ENCODE measurements at regions not wholly inside any gene's neighbourhood (a gene's known extent, or its start where the extent isn't known, plus 50 kb on each side); places are given as distances from the start of the nearest gene placed in this dataset.

DNA sequence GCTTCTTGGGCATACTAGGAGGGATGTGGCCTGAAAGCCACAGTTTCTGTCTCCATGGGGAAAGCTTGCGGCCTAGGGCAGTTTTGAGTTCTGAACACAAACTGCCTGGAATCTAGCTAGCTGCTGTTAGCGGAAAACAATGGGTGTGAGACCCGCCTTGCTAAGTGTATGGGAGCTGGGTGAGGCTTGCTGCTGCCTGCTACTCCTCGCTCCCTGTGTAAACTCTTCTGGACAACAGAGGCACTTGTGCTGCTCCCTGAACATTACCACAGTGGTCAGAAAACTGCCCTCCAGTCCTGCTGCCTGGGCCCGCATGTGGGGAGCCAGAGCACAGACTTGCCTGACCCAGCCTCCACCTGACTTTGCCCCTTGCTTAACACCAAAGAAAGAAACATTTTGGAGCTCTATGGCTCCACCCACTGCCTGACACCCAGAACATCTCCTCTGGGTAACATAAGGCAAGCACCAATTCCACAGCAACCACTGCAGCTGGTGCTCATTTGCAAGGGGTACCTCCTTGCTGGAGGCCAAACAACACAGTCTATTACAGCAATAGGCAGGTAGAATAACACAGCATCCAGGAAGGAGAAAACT lies 766.3 kb upstream of the RAG2 start:
- TF ChIP-seq, protein P1, sequence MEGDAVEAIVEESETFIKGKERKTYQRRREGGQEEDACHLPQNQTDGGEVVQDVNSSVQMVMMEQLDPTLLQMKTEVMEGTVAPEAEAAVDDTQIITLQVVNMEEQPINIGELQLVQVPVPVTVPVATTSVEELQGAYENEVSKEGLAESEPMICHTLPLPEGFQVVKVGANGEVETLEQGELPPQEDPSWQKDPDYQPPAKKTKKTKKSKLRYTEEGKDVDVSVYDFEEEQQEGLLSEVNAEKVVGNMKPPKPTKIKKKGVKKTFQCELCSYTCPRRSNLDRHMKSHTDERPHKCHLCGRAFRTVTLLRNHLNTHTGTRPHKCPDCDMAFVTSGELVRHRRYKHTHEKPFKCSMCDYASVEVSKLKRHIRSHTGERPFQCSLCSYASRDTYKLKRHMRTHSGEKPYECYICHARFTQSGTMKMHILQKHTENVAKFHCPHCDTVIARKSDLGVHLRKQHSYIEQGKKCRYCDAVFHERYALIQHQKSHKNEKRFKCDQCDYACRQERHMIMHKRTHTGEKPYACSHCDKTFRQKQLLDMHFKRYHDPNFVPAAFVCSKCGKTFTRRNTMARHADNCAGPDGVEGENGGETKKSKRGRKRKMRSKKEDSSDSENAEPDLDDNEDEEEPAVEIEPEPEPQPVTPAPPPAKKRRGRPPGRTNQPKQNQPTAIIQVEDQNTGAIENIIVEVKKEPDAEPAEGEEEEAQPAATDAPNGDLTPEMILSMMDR (IDR thresholded peaks at IDR 0.05) = no peak
- no peak for DNase-seq (ENCODE audit: low spot score)
- Histone ChIP-seq H3K4me3 (no peak overlapping the region), H3K27ac (no peak overlapping the region)

DNA sequence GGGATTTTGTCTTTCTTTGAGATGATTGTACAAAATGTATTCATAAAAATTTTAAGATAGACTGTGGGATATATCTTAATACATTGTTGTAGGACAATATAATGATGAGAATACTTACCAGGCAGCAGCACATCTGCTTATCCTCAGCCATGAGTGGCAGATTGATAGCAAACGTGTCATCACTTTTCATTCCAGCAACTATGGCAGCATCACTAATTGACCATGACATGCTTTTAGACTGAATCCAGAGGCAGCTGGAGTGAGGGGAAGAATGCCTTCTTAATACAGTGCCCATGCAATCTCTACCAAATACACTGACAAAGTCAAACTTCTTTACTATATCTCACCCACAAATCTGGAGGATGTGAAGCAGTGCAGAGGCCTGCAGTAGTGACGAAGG lies 755.2 kb upstream of the RAG2 start:
- no peak for DNase-seq (ENCODE audit: low spot score)
- H3K4me3 ChIP-seq = no peak overlapping the region
- TF ChIP-seq, protein P1 (IDR thresholded peaks at IDR 0.05) = no peak
- no peak overlapping the region for H3K27ac ChIP-seq

DNA sequence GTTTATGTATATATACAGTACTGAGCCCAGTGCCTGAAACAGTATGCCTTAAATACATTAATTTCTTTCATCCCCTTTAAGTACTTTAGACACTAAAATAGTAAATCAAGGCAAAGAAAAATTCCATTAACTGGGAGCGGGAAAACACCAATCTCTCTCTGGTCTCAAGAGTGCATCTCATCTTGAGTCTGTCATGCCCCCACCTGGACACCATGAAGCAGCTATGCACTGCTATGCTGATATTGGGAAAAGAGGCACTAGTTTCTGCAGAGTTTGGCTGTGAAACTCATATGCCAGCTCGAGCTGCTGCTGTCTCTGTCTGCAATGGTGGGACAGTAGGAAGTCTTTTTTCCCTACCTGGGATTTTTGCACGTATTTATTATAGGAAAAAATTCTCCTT lies 754.4 kb upstream of the RAG2 start:
- DNase-seq (ENCODE audit: low spot score) = no peak
- TF ChIP-seq, protein P1 (IDR thresholded peaks at IDR 0.05) = no peak
- Histone ChIP-seq H3K4me3 (no peak overlapping the region), H3K27ac (no peak overlapping the region)

DNA sequence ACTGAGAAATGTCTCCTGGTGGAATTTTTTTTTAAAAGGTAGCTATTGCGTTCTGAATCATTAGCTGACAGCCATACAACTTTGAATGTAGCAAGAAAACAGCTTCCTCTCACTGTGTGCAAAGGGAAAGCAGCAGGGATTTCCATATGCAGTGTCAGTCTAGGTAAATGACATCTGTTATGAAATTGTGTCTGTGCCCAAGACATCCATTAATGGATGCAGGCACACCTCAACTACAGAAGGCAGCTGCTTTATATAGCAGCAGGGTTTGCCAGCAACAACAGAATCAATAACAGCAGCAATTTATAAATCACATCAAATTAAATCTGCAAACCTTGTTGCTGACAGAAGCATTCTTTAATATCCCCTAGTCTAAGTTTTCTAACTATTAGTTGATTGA lies 745.3 kb upstream of the RAG2 start:
- Histone ChIP-seq H3K27ac (no peak overlapping the region), H3K4me3 (no peak overlapping the region)
- DNase-seq (ENCODE audit: low spot score) = no peak
- TF ChIP-seq, protein P1 (IDR thresholded peaks at IDR 0.05) = no peak

DNA sequence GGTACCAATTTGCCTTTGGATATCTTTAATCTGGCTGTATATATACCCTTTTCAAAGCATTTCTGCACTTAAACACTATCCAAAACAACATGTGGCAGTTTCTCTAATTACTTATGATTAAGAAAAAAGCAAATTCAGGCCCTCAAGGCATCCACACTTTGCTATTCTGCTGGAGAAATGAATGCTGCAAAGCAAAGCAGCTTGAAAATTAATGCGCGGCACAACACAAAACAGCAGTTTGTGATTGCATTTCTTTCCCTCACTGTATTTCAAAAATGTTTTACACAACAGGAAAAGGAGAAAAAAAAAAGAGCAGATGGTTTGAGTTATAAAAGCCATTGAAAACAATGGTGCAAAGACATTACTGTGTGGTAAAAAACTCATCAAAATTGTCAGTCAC lies 738.4 kb upstream of the RAG2 start:
- Histone ChIP-seq H3K27ac (no peak overlapping the region), H3K4me3 (no peak overlapping the region)
- TF ChIP-seq, protein P1 (IDR thresholded peaks at IDR 0.05) = no peak
- DNase-seq (ENCODE audit: low spot score) = no peak

DNA sequence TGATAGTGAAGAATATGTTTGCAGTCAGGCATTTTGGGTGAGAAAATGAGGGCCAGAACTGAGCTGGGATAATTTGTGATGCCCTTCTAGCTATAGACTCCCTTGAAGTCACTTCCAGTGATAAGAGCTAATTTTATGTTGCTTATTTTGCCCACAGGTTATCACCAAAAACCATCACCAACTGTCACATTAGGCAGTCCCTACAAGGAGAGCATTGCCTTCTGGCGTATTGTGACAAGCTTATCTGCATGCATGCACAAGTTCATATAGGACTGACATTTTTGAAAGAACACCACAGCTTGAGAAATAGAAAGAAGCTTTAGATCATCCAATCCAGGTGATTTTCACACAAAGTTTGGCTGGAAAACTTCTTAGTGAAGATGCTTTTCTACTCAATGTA lies 735.3 kb upstream of the RAG2 start:
- H3K4me3 ChIP-seq = no peak overlapping the region
- TF ChIP-seq, protein P1 (IDR thresholded peaks at IDR 0.05) = no peak
- no peak overlapping the region for H3K27ac ChIP-seq
- no peak for DNase-seq (ENCODE audit: low spot score)

DNA sequence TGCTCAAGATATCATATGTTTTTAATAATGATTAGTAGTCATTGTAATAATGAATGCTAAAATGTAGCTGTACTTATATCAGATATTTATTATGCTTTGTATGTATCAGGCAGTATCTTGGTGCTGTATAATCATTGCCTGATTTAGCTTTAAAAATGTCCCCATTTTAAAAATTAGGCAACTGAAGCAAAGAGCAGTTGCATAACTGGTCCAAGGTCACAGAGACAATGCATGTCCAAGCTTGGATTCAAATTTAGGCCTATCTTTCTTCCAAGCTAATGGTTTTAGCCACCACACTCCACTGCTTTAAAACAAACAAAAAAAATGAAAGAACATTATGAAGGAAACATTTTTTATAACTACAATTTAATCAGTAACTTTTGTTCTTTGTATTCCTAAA lies 725.8 kb upstream of the RAG2 start:
- no peak overlapping the region for H3K4me3 ChIP-seq
- DNase-seq (ENCODE audit: low spot score) = no peak
- TF ChIP-seq, protein P1 (IDR thresholded peaks at IDR 0.05) = no peak
- no peak overlapping the region for H3K27ac ChIP-seq

Measured in coronary artery (tissue), 2 donors.